HK-2 (cell line): ENCODE measurements at regions not wholly inside any gene's neighbourhood (a gene's known extent, or its start where the extent isn't known, plus 50 kb on each side); places are given as distances from the start of the nearest gene placed in this dataset.
"Not testable (repeated sequence)": the region's sequence is repeated elsewhere in the genome, so short reads cannot be mapped to it uniquely, and the experiment has no call there.

Experiments used
- DNase-seq: peaks from one replicate; pipeline ENCODE4 v3.0.0-alpha.2; 2018; ENCODE audit not compliant: unreplicated experiment

DNA sequence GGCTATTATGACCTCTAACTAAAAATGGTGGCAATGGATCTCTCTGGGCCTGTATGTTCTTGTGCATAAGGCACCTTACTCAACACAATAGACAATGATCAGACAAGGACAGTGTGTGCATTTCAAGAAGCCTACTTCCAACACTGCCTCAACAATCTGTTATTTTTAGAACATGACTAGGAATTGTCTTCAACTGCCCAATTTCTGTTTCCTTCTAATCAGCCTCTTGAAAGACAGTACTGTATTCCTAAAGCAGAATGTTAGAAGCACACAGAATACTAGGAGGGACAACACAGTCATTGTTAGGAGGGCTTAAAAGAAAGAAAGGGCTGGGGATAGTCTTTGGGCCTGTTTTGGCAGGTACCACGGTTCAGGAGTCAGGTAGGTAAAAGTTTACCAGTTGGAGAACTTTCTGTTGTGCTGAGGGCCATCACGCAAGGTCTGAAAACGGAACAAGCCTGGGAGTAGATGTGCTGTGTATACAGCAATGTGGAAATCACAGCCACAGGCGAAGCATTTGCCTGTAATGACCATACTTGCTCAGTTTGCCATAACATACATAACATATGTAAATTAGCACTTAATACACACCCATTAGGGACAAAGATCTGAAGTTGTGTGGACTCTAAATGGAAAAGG, 100.8 kb upstream of the ATXN3L start:
- DNase-seq, result no peak

DNA sequence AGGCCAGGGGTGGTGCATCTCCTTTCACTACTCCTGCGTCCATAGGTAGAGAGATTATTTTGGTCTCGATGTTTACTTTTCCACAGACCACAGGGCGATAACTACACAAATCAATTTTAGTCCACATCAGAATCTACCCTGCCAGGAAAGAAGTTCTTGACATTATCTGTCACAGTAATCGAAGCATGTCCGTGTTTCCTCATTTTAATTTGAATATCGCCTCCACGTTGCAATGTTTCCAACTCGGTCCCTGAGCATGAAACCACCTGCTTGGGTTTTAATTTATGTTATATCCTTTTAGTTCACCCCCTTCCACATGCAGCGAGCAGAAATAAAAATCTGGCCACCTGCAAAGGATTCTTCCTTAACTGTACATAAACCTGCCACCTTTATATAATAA, 100.1 kb upstream of the ATXN3L start:
- no peak for DNase-seq

DNA sequence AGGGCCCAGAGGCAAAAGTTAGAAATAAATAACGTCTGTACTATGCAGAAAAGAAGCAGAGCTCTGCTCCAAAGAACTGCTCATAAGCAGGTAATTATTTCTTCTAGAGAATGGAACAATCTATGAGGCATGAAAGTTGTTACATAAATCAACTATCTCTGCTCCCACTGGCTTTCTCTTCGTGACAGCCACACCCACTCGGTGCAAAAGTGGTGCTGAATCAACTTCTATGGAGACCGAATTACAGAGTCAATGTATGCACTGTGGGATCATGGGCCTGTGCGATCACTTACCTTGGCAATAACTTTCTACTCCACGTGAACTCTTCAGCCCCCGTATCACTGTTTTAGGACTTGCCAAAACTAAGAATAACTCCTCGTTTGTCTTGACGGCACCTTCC, 99.4 kb upstream of the ATXN3L start:
- DNase-seq, result no peak

DNA sequence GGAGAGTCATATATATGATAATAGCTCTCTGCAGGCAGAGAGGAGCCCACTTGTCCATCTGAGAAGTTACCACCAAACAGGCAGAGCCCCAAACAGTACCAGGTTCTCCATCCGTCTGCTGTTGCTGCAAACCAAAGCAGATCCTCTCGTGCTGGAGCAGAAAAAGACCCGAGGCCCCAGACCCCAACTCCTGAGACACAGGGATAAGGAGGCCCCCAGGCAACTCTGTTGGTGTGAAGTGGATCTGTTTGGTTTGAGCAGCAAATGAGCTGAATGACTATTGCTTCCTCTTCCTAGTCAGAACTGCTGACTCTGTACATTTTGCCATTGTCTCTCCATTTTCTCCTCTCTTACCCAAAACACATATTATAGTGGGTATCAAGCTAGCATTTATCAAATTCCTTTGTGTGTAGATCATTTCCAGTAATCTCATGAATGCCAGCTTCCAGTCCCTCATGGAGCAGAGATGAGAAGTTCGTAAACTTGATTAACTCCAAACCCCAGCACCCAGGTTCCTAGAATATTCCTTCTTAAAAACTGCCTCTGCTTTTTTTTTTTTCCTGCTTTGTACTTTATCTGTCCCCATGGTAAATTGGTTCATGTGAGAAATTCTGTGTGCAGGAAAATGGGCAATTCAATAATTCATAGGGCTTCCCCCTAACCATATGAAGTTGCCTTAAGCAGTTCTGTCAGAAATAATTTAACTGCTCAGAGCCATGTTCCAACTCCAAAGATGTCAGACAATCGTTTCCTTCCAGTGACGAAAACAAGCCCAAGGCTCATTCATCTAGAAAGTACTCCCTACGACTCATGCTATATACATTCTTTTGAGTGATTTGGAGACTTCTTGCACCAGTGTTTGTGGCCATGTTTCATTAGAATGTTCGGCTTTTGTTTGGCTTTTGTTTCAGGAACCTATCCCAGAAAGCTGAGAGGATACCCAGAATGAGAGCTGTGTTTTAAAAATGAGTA, 98.6 kb upstream of the ATXN3L start:
- DNase-seq, result no peak

DNA sequence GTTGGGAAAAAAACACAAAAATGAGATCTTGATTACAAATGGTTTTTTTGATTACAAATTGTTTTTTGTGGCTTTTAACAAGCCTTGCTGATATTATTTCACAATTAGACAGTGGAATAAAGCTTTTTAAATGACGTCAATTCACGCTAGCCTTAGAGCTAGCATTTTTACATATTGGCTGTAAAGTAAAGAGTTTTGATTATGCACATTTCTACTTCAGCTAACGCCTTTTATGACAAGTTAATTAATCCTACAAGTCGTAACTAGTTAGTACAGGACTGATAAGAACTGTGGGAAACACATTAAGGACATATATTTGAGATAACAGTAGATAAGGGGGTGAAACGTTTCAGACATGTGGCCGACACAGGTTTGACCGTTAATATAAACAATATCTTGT, 95.7 kb upstream of the ATXN3L start:
- no peak for DNase-seq

DNA sequence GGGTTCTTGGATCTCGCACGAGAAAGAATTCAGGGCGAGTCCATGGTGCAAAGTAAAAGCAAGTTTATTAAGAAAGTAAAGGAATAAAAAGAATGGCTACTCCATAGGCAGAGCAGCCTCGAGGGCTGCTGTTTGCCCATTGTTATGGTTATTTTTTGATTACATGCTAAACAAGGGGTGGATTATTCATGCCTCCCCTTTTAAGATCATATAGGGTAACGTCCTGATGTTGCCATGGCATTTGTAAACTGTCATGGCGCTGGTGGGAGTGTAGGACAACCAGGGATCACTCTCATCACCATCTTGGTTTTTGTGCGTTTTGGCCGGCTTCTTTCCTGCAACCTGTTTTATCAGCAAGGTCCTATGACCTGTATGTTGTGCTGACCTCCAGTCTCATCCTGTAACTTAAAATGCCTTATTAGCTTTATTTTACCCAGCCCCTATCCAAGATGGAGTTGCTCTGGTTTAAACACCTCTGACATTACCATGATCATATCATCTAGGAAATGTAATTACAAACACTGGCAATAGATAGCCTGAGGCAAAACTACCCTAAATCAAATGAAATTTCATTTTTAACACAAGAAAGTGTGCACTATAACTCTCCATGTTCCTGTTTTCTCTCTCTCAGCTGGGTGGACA, 94.3 kb upstream of the ATXN3L start:
- no peak for DNase-seq

DNA sequence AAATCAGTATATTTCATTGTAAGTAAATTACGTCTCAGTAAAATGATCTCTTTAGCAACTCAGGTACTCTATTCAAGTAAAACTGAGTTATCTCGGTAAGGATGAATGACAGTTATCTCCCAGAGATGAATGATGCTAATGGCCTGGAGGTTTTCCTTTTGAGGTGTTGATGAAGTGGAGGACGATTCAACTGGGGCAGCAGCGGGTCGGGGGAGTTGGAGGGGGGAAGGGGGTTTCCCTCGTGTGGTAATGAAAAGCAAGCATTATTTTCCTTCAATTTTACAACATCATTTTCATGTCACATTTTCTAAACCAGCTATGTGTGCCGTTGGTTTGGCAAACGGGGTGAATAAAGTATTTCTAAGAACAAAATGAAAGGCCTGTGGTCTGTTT, 92.4 kb upstream of the ATXN3L start:
- DNase-seq, result no peak

DNA sequence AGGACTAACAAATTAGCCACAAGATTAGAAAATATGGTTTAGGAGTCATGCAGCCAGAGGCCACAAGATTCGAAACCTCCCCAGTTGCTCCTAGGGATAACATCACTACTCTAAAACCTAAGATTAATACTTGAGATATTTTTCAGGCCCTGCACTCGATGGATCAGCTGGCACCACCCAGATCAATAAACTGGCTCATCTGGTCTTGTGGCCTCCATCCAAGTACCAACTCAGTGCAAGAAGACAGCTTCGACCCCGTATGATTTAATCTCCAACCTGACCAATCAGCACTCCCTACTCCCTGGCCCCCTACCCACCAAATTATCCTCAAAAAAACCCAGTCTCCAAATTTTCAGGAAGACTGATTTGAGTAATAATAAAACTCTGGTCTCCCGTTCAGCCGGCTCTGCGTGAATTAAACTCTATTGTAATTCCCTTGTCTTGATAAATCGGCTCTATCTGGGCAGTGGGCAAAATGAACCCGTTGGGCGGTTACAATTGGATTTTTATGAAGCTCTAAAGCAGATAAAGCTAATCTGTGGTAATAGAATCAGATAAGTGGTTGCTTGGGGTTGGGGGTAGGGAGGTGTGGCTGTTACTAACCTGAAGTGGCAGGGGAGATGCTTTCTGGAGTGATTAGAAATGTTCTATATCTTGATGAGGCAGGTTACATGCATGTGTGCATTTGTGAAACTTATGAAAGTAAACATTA, 91.8 kb upstream of the ATXN3L start:
- no peak for DNase-seq

DNA sequence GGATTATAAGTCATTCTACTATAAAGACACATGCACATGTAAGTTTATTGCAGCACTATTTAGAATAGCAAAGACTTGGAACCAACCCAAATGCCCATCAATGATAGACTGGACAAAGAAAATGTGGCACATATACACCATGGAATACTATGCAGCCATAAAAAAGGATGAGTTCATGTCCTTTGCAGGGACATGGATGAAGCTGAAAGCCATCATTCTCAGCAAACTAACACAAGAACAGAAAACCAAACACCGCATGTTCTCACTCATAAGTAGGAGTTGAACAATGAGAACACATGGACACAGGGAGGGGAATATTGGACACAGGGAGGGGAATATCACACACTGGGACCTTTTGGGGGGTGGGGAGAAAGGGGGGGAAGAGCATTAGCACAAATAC, 88.7 kb upstream of the ATXN3L start:
- not testable (repeated sequence) for DNase-seq

DNA sequence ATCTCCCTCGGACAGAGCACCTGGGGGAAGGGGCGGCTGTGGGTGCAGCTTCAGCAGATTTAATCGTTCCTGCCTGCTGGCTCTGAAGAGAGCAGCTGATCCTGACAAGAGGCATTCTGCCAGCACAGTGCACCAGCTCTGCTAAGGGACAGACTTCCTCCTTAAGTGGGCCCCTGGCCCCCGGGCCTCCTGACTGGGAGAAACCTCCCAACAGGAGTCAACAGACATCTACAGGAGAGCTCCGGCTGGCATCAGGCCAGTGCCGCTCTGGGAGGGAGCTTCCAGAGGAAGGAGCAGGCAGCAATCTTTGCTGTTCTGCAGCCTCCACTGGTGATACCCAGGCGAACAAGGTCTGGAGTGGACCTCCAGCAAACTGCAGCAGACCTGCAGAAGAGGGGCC, 84.9 kb upstream of the ATXN3L start:
- not testable (repeated sequence) for DNase-seq

DNA sequence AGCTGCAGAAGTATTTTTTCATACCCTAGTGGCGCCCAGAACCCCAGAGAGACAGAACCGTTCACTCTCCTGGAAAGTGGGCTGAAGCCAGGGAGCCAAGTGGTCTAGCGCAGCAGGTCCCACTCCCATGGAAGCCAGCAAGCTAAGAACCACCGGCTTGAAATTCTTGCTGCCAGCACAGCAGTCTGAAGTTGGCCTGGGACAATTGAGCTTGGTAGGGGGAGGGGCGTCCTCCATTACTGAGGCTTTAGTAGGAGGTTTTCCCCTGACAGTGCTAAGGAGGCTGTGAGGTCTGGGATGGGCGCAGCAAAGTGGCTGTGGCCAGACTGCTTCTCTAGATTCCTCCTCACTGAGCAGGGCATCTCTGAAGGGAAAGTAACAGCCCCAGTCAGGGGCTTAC, 84.5 kb upstream of the ATXN3L start:
- DNase-seq, result no peak

DNA sequence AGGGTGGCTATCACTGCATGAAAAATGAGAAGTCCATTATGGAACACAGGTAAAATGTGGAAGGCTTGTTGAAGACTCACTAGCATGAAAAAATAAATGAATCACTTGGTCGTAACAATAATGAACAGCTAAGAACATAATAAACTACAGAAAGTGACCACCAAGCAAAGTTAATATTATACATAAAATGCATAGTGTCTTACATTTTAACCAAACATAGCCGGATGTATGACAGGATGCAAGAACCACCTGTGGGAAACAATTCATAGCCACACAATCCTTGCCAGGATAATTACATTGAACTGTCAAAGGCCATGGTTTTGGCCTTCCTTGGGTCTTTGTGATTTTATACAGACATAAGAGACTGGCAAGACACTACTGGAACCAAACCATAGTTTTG, 81.9 kb upstream of the ATXN3L start:
- DNase-seq, result no peak

DNA sequence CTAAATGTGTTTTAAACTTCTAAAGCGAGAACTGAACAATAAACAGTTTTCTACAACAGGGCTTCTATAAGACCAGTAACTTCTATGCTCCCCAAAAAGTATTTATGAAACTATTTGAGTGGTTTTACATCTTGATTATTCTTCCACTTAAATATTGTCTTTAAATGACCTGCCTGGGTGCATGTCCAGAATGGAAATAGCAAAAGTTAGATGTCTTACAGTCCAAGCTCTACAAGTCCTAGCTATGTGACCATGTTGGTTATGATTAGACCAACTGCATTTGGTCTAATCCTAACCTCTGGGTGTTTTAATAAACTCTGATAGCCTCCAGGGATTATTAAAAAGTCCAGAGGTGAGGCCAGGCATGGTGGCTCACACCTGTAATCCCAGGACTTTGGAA, 79.0 kb upstream of the ATXN3L start:
- DNase-seq, result no peak

DNA sequence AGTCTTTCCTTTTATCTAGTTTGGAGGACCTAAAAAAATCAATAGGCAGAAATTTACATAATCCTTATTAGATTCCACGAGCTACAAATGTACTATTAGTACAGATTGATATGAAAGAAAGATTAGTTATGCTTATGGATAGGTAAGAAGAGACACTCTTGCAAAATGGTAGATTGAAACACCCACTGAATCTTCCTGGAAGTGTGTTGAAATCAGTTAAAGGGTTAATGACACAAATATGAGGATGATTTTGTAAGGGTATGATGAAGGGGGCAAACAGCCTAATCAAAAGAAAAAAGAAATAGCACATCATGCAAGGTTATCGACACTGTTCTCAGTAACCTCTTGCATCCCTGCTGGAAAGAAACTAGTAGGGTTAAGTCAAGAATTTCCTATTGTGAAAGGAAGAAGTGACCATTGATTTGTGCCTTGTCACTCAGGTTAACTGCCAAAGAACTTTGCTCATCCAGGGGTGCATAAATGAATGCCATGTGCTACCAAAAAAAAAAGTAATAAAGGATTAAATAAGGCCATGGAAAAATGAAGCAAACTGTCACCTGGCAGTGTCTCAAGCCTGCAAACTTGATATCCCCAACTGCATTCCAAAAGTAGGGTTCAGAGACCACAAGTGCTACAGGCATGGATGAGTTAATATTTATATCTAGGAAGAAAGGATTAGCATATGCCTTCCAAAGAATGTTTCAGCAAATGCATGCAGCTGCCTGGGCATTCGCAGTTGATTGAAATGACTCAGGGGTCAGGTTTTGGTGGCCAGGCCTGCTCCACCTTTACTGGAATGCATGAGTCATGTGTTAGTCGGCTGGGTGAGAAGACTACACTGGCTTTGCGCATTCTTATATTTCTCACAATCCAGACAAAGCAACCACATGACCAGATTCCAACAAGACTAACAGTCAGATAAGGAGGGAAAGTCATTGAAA, 78.3 kb upstream of the ATXN3L start:
- peak; percentile 87 for DNase-seq

DNA sequence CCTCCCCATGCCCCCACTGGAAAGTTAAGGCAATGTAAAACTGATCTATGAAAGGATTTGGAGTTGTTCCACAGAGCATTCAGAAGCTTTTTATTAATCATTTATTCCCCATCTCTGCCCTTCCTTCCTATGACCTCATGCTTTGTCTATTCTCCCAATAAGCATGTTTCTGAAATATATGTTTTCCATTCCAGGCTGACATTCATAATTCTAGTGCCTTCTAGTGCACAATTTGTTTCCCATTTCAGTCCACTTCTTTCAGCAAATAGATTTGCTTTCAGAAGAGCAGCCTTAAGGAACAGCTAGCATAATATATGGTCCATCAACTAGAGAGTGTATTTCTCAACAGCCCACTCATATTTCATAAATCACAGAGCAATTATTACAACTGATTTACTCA, 77.1 kb upstream of the ATXN3L start:
- DNase-seq, result no peak

DNA sequence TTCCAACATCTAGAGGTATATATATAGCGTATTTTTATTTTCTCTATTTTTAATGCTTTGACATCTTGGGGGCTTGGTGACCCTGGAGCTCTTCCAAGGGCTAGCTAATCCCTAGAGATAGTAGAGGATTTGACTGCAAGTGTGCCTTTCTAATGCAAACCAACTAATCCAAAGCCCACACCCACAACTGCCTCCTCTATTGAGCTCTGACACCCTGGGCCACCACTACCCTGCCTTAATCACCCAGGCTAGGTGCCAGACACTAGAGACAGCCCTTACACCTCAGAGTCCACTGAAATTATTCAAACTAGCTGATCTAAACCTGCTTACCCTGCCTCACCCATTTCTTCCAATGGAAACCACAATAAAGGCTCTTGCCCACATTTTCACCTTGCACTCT, 69.6 kb upstream of the ATXN3L start:
- DNase-seq, result no peak

DNA sequence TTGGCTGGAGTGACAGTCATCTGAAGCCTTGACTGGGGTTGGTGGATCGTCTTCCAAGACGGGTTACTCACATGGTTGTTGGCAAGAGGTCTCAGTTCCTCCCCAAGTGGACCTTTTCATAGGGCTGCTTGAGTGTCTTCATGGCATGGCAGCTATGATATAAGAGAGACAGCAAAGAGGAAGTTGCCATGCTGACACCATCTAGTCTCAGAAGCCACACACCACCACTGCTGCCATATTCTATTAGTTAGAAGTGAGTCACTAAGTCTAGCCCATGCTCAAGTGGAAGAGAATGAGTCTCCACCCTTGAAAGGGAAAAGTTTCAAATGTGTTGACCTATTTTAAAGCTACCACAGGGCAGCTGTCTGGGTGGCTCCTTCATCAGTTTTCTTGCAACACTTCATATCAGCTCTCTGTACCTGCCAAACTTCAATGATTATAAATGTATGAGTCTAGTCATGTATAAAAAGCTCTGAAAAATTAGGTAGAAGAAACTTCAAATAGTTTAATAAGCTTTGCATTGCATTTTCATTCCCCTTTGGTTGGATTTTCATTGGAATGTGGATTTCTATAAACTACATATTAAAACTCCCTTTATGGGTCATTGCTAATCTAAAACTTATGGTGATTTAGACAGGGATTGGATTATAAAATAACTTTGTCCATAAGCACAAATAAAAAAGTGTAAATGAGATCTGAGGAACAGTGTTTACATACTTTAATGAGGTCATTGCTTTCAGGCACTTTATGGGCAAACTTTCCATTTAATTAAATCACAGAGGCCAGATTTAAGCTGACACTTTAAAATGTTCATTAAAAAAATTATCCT, 68.0 kb upstream of the ATXN3L start:
- no peak for DNase-seq

DNA sequence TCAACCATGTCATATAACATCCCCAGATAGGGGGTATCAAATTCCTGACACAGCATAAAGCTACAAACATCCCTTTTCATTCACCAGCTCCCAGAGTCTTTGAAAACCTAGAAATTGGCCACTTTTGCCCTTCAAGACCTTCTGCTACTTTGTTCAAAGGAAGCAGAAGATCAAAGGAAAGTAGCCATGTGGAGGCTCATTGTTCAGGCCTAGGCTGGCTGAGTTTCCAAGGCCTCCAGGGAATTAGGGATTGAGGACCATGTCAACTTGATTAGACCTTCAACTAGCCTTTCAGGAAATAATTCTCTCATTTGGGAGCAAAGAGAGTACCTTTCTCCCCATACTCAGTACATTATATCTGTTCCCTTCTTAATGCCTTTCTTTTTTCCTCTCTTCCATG, 66.8 kb upstream of the ATXN3L start:
- DNase-seq, result no peak

DNA sequence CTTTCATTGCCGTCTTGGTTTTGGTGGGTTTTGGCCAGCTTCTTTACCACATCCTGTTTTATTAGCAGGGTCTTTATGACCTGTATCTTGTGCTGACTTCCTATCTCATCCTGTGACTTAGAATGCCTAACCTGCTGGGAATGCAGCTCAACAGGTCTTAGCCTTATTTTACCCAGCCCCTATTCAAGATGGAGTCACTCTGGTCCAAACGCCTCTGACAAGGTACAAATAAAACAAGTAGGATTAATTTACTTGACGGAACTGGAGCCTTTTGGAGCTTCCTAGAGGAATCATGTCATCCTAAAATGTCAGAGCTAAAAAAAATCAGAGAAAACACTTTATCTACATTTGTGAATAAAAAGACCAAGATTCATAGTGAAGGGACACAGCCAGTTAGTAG, 66.2 kb upstream of the ATXN3L start:
- no peak for DNase-seq

DNA sequence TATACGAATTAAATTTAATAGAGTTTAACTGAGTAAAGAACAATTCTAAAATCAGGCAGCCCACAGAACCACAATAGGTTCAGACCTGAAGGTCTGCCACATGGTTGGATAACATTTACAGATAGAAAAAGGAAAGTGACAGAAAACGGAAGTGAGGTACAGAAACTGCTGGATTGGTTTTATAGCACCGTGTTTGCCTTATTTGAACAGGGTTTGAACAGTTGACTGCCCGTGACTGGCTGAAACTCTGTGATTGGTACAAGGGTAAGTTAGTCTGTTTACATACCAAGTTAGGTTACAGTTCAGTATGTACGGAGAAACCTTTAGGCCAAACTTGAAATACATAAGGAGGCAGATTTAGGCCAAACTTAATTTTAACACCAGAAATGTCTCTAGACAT, 64.1 kb upstream of the ATXN3L start:
- DNase-seq, result no peak
